Activated naive CD4-positive, alpha-beta T cell treated with anti-CD3 and anti-CD28 coated beads, Interleukin-2, amount 50 U/mL, for 16 hours (primary cell): ENCODE measurements at regions not wholly inside any gene's neighbourhood (a gene's known extent, or its start where the extent isn't known, plus 50 kb on each side); places are given as distances from the start of the nearest gene placed in this dataset.

Experiments
- DNase-seq: peaks from one replicate; pipeline ENCODE4 v3.0.0-alpha.2; 2020

DNA sequence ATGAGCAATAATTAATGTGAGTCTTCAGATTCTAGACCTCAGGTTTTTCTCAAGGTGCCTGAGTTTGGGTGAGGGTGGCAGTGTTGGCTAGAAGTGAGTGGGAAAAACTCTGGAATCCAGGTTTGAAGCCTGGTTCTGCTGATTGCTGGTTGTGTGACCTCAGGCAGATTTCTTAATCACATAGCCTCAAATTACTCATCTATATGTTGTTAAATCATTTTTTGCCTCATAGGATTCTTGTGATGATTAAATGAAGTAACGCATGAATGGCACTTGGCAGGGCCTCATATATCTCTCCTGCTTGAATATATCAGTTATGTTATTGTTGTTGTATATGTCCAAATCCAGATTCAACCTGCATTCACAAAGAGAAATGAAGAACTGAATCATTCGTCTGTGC lies 60.5 kb downstream of the NR2F2 start:
- DNase-seq = no peak

DNA sequence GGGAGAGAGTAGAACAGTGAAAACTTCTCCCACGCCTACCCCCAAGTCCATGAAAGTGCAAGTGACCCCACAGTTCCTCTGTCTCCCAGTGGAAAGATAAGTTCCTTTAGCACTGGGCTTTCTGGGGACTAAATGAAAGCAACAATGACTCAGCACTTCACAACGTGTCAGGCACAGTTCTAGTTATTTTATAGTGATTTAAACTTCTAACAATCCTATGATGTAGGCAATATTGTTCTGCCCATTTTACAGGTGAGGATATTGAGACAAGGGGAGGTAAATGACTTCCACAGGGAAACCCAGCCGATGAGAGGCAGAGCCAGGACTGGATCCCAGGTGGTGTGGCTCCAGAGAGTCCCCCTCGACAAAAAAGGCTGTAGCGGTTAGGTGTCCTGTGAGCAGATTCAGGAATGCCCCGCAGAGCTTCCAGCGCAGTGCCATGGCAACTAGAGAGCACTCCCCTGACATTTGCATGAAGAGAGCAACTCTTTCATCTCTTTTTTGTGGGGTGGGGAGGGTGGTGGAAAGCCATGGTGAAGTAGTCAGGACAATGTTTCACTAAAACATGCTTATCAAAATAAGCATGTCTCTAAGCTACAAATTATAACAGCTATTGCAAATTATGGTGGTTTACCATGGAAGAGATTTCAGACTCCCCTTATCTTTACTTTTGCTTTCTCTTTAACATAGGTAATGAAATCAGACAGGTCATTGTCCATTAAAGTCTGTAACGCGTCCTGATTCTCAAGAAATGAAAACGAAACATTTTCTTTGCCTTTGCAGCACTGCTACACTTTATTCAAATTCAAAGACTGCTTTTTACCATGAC lies 62.1 kb downstream of the NR2F2 start:
- no peak for DNase-seq

DNA sequence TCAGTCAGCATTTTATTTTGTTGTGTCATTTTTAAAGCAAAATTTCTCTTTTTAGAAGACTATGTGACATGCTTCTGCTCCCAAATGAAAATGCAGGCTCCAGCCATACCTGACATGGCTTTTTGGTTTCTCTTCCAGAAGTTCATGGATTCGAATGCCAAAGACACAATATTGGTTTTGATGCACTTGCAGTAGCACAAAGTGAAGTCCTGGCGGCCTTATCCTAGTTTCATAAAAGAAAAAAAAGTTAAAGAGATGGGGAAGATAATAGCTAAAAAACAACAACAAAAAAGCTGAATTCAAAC lies 62.7 kb downstream of the NR2F2 start:
- no peak for DNase-seq

DNA sequence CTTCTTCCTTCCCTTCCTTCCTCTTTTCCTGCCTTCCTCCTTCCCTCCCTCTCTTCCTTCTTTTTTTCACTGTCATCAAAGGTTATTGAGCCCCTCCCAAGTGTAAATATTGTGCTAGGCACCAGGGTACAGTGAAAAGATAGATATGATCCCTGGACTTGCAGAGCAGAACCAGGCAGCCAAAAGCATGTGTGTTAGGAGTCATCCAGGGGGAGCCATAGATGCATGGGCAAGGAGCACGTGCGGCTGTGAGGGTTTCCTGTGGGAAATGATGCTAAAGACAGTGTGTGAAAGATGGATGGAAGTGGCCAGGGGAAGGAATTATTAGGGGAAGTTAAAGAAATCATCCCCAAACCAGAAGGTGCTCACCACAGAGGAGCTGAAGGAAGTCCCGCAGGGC lies 65.2 kb downstream of the NR2F2 start:
- no peak for DNase-seq

DNA sequence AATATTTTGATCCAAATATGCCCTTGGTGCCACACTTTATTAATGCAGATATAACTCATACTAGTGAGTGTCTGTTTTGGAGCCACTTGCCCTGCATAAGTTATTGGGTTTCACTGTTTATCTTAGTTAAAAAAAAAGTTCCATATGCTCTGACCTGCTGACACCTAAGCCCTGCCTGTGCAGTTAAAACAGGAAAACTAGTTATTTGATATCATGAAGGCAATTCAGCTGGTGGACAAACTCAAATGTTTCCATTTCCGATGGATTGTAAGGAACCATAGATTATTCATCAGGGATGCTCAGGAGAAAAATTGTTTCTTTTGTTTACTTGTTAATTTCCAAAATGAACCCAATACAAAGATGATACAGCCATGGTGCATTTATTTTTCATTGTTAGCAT lies 68.3 kb downstream of the NR2F2 start:
- DNase-seq = no peak

DNA sequence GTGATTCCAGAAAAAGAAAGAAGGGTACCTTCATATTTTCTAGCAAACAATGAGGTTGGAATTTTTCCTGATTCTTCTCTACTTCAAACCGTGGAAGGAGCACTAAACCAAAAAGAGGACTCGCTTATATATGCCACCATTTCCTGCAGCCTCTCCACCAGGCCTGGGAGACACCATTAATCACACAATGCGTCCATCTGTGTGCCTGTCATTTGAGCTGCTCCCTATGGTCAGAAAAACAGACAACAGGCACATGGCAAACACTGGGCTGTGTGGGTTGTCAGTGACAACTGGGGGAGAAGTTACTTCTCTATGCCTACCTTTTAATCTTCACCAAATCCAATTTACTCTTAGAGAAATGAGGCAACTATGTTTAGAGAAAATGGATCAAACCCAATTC lies 71.9 kb downstream of the NR2F2 start:
- DNase-seq = no peak

DNA sequence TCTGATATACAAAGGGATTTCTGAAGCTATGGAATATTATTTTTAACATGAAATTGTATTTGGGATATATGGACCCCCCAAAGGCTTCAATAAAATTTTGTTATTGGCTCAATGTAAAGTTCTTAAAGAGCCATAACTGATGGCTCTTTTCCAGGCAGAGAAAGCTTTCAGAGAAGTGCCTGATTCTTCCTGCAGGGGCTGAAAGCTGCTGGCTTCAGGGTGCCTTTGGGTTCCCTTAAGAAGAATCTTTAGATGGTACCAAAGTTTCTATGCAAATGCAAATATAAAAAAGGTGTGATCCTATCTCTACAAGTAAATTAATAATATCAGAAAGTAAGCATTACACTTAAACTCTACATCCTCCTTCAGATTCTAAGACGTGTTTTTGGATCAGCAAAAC lies 72.6 kb downstream of the NR2F2 start:
- DNase-seq = no peak

DNA sequence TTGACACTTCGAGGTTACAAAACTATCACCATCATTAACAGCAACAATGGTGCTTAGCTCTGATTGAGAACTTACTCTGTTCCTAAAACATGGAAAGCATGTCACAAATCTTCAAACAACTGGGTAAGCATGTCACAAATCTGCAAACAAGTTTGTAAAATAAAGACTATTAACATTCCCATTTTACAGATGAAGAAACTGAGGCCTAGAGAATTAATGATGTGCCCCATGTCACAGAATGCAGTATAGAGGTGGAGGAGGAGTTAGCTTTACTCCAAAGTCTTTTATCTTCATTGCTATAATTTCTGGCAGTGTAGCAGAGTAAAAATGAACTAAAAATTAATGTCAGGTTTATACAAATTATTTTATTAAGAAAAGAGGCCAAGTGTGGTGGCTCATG lies 73.4 kb downstream of the NR2F2 start:
- no peak for DNase-seq

DNA sequence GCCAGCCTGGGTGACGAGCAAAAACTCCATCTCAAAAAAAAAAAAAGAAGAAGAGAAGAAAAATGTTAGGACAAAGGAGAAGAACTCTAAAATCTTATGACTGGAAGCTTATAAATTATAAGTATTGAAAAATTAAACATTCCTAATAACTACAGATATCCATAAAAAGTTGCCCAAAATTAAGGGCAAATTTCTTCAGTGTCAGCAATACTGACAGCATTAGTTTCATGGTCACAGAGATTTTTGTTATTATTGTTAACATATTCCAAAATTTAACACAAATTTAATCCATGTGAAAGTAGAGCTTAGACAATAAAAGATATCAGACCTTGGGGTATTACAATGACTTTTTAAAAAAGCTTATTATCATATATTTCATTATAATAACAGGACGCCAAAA lies 74.1 kb downstream of the NR2F2 start:
- no peak for DNase-seq

DNA sequence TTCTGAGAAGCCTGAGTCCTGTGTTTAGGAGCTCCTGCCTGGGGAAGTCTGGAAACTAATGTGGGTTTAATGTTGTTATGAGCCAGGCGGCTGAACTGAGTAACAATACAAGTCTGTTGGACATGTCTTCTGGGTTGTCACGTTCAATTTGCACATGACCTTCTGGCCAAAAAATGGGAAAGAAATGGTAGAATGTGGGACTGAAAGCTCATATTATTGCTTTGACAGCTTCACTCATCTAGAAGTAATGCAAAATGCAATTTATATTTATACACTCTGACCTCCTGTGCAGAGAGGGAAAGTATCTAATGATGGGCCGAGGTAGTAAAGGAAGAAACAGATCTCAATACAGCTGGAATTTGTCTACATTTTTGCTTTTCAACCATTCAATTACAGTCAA lies 75.8 kb downstream of the NR2F2 start:
- DNase-seq = no peak

DNA sequence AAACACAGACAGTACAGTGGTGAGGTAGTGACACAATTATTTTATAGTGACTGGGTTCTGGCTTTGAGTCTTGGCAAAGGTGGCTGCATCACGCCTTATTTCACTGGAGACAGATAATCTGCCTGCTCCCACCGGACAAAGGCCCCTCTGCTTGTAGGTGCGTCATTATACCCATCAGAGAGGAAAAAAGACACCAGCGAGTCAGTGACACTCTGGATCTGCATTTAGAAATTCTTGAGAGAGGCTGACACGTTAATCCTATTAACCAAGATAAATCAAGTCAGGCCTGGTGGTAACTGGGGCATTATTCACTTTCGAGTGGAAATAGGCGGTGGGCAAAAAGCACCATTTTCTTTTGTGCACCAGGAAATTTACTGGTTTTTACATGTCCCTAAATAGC lies 76.2 kb downstream of the NR2F2 start:
- DNase-seq = no peak

DNA sequence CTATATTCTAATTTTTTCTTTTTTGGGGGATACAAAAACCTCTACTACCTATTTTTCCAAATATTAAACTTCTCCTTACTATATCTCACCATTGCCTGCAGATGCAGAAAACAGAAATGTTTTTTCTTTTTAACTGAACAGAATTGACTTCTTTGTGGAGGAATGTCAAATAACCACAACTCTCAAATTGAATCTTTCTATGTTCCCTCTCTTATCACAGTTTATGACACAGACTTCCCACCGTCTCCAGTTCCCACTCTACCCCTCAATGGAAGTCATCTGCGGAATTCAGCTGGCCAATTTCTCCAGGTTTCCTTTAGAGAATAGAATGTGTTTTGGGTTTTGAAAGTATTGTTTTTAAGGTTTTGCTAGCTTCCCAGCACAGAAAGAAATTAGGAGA lies 77.0 kb downstream of the NR2F2 start:
- no peak for DNase-seq

DNA sequence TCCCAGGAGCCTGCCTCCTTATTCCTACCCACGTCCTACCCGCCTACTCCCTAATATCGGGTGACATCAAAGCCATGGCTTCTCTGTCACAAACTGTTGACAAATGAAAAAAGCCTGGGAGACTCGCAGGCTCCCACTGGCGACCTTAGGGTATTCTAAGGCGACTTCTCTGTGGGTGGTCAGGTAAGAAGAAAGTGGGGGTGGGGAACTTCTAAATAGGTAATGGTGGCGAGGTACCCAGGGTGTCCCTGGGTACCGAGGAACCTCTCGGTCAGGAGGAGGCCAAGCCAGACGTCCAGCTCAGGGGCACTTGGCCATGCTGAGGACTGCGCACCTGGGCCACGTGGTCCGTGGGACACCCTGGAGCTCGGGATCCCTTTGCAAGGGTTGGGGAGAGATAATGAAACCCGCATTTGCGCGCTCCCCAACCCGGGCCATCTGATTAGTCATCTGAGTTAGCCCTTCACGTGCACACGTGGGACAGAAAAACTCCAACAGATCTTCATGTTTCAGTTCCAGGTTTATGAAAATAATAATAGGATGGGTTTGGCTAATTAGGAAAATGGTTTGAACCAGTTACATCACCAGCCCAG lies 78.2 kb downstream of the NR2F2 start:
- no peak for DNase-seq

DNA sequence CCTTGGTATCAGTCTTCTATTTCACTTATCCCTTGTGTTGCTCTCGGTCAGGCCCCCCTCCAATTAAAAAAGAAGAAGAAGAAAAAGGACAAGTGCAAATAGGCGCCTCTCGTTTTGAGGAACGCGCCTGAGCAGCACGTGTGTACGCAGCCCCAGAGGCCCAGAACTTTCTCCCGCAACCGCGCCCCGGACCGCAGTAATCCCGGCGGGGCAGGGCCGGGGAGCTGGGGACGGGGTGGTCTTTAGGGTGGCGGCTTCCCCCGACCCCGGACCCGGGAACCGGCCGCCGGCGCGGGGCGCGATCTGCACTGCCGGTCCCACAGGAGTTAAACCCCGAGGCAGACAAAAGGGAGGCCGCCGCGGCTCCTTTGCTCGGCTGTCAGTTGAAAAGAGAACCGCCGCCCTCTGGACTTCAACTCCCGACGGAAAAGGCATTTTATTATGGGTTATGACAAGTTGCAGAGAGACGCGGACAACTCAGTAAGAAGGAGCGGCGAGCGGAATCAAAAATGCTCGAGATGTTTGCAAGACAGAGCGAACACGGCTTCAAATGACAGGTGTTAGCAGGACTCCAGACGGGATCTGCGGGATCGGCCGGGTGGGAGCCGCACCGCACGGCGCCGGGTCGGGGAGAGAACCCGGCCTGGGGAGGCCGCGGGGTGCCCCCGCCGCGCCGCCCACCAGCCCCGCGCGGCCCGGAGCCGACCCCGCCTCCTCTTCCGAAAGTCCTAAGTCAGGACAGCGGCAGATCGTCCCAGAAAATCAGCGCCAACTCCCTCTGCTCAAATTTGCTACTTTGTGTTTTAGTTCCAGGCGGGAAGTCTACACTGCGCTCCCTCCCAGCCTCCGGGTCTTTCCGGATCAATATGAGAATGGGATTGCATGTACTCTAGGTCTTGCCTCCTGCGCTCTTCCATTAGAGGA lies 79.0 kb downstream of the NR2F2 start:
- no peak for DNase-seq

DNA sequence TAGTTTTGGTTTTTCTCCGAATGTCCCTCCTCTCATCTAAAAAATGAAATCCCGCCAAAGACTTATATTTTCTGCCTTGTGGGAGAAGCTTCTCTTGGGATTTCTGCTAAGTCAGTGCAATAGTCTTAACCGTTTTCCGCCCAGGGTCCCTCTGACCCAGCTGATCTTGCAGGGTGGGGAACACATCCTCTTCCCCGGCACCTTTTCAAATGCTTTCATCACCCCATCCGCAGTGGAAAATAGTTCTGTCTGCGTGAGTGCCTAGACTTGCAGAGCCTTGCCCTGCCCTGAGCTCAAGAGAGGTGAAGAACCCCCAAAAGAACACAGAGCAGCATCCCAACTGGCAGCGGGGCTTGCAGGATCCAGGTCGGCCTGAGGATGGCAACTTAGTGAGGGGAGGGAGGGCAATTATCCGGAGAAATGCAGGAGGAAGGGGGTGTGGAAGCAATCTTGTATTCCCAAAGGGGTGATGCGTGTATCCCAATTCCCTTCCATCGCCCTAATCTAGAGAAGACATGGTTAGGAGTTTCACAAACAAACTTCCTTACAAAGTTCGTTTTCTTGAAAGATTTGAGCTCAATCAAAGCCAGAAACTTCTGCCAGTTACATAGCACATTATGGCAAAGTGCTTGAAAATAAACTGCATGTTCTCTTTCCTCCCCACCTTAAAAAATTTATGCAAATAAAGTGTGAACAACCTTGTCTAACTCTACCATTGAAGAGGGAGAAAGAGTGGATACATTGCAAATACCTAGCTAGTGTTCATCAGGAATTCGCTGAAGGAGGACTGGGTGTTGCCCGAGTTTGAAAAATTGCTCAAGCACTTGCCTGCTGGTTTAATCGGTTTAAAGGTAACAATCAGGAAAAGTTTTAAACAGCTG lies 79.9 kb downstream of the NR2F2 start:
- no peak for DNase-seq

DNA sequence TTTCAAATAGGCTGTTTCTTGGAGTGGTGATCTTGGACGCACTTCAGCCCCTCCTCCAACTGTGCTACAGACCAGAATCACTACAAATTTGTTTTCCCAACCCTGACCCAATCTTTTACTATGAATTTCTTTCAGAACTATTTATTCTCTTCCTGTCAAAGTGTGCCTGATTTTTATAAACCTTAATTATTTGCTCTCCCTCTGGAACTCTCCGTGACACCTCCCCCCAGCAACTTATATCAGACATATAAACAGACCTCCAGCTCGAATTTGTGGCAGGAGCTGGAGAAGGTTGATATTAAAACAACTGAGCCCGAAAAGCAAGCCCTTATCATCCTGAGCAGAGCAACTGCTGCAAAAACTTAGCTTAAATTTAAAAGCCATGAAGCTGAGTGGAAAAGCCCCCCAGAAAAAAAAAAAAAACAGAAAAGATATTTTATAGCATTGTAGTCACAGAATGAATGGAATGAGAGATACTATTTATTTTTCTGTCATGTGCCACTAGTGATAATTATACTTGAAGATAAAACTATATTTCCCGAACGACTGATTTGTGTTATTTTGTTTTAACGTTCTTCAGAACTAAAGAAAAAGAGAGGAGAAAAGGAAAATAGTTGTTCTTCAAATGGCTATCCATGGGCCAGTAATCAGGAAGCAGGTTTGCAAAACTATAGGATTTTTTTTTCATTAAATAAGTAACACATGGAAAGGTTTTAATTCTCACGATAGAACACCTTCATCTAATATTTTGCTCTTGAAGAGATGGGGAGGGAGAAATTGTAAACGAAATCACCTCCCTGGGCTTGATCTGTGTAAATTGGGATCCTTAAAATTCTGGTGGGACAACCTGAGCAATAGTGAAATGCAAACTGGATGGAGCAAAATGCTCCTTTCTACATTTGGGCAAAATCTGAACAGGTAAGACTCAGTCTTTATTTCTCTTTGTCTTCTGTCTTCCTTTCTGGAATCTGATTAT lies 80.8 kb downstream of the NR2F2 start:
- no peak for DNase-seq

DNA sequence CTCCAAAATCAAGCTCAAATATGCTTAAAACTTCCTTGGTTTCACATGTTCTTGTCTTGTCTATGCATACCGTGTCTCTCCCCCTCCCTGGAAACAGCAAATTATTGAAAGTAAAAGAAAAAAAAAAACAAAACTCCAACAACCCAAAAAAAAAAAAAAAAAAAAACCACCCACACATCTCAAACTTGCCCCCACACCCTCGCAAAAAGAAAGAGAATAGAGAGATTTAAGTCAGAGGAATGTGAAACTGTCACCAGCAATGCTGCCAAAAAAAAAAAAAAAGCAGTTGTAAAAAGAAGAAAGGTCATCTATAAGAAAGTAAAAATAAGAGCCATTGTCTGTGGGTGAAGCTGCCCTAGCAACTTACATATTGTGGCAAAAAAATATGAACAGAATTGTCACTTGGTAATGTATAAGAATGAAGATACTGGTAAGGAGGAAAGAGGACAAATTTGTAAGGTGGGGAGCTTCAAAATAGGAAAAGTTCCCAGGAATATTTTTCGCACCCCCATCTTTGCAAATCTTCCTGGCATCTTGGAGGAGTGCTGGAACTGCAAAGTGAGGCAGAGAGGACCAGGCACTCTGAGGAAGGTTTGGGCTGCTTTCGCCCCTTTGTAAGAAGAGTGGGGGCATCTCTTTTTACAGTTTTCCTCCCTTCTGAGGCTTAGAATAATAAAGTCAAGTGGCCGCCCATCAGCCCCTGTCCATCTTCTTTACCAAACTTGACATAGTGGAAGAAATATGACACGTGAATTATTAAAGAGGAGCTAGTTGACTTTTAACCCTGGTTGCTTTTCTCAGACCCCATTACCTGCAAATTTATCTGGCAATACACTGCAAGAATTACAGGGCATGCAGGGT lies 81.8 kb downstream of the NR2F2 start:
- DNase-seq = no peak

DNA sequence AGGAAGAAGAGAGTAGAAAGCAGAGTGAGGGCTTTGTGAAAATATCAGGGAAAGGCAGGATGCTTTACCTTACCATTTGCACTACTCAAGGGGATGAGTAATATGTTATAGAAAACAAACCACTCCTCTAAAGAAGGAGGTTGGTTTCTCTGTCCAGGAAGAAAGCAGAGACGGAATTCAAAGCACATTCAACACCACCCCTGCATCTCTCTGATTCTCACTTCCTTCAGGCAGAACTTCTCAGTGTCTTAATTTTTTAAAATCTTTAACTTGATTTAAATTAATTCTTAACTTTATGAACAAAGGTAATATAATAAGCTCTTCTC lies 82.4 kb downstream of the NR2F2 start:
- DNase-seq = no peak

DNA sequence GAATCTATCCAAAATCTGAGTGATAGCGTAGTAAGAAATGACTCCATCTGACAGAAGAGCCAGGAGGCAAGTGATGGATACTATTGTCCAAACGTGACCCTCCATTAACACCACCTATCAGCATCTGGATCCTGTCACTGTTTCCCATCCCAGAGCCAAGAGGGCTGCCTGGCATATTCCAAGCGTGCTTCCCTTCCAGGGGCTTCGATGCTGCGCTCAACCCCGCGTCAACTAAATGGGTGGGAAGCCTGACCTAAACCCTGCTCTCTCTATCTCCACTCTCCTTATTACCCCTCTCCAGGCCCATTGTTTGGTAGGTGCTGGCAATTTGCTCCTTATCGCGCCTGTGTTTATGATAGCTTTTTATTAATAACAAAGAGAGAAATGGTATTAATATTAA lies 83.2 kb downstream of the NR2F2 start:
- DNase-seq = no peak

DNA sequence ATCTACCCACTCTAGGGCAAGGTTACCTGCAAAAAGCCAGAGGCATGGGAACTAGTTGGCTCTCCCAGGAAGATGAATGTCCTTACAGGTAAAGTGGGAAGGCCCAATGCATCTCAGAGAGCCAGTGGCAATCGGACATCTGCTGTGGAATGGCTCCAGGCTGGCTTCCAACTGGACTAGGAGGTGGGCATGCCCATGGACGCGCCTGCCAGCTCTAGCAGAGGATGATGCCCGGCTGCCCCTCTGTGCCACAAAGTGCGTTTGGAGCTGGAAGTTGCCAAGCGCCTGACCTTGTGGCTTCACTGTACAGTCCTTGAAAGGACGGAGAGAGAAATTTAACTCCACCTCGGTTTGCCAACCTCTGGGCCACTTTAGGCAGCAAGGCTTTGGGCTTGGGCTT lies 84.4 kb downstream of the NR2F2 start:
- DNase-seq = no peak
